B cell (primary cell): ENCODE measurements at regions not wholly inside any gene's neighbourhood (a gene's known extent, or its start where the extent isn't known, plus 50 kb on each side); places are given as distances from the start of the nearest gene placed in this dataset.

Source experiments
- ATAC-seq: fragments of 200-7000 bp; cut with Tn5 transposase; one replicate; pipeline ENCODE4 v1.10.0; 2021; ENCODE audit warnings: low read depth, mild to moderate bottlenecking, moderate number of reproducible peaks, moderate library complexity
- CTCF ChIA-PET: fragments of 350-600 bp; sonication (Branson Sonifier 250); formaldehyde crosslinking; loops from one replicate; lab custom pipeline; 2021; ENCODE audit warnings: antibody characterized with exemption, inconsistent platforms; lab: Charles Lee
- POLR2A ChIA-PET: fragments of 350-600 bp; sonication (Branson Sonifier 250); formaldehyde crosslinking; loops from one replicate; lab custom pipeline; 2021; ENCODE audit warnings: antibody characterized with exemption; lab: Charles Lee
- DNase-seq: peaks from one replicate; pipeline ENCODE4 v3.0.0; 2013
- H2AFZ ChIP-seq: 2 replicates; pipeline ENCODE4 v1.6.1; 2012; ENCODE audit warnings: mild to moderate bottlenecking, low read depth, low read length; ENCODE audit not compliant: insufficient read depth, poor library complexity, severe bottlenecking
- H3K27ac ChIP-seq, 2 donors: 1 replicate in 1 of 2; 2 replicates in 1 of 2; pipeline ENCODE4 v1.5.1; 2012 to 2013; ENCODE audit warnings: low read length in 2 of 2, mild to moderate bottlenecking in 2 of 2, moderate library complexity in 1 of 2
- H3K27me3 ChIP-seq, 4 experiments: fragments of 200-600 bp in 1 of 4; sonication (generic) in 1 of 4; replicated peaks in 1 of 4; 1 replicate in 2 of 4; 2 replicates in 2 of 4; pipeline versions ENCODE4 v1.6.1 to v1.7.0; 2013 to 2016; ENCODE audit warnings: low read length in 3 of 4, mild to moderate bottlenecking in 2 of 4, mixed read lengths in 1 of 4, moderate library complexity in 1 of 4; ENCODE audit not compliant: insufficient read depth in 4 of 4, control insufficient read depth in 3 of 4; ENCODE audit errors: control extremely low read depth in 1 of 4
- H3K36me3 ChIP-seq, 2 experiments: replicated peaks in 1 of 2; 1 replicate in 1 of 2; 2 replicates in 1 of 2; pipeline versions ENCODE4 v1.6.1 to v1.7.1; 2013; ENCODE audit warnings: low read length in 1 of 2; ENCODE audit not compliant: insufficient read depth in 2 of 2, control insufficient read depth in 1 of 2; ENCODE audit errors: control extremely low read depth in 1 of 2, extremely low read depth in 1 of 2
- H3K4me1 ChIP-seq, 2 donors: fragments of 200-600 bp in 1 of 2; sonication (generic) in 1 of 2; 1 replicate in 1 of 2; 2 replicates in 1 of 2; pipeline versions ENCODE4 v1.5.1 to v1.6.1; 2013 to 2017; ENCODE audit warnings: low read length in 2 of 2; ENCODE audit not compliant: control insufficient read depth in 2 of 2, insufficient read depth in 2 of 2
- H3K4me2 ChIP-seq: replicated peaks from 2 replicates; pipeline ENCODE3; 2012; ENCODE audit warnings: mild to moderate bottlenecking, low read depth, low read length; ENCODE audit not compliant: poor library complexity, severe bottlenecking
- H3K4me3 ChIP-seq, 5 experiments: fragments of 200-600 bp in 1 of 5; sonication (generic) in 1 of 5; 1 replicate in 3 of 5; 2 replicates in 2 of 5; pipeline versions ENCODE4 v1.5.1 to v1.7.0; 2011 to 2016; ENCODE audit warnings: low read length in 4 of 5, mild to moderate bottlenecking in 4 of 5, low read depth in 2 of 5, control low read depth in 1 of 5, moderate library complexity in 1 of 5; ENCODE audit not compliant: insufficient read depth in 1 of 5; ENCODE audit errors: control extremely low read depth in 1 of 5, extremely low read depth in 1 of 5
- H3K79me2 ChIP-seq: fragments of 200-600 bp; sonication (generic); one replicate; pipeline ENCODE4 v1.6.0; 2016; ENCODE audit warnings: low read length; ENCODE audit not compliant: control insufficient read depth, insufficient read depth
- H3K9ac ChIP-seq: fragments of 200-600 bp; sonication (generic); 2 replicates; pipeline ENCODE4 v1.6.1; 2017; ENCODE audit warnings: mild to moderate bottlenecking, low read length, moderate library complexity
- H3K9me3 ChIP-seq, 3 donors: one replicate each; pipeline versions ENCODE4 v1.6.1 to v1.7.1; 2013; ENCODE audit warnings: low read length in 2 of 3; ENCODE audit not compliant: control insufficient read depth in 2 of 3, insufficient read depth in 1 of 3; ENCODE audit errors: control extremely low read depth in 1 of 3
- H4K20me1 ChIP-seq: 2 replicates; pipeline ENCODE4 v1.6.0; 2012; ENCODE audit warnings: mild to moderate bottlenecking, low read length; ENCODE audit not compliant: insufficient read depth, control insufficient read depth, poor library complexity, severe bottlenecking
- H3K27ac Mint-ChIP-seq: one replicate; pipeline ENCODE4 v1.8.0; 2021; ENCODE audit warnings: mixed read lengths
- H3K27me3 Mint-ChIP-seq: one replicate; pipeline ENCODE4 v1.8.0; 2021; ENCODE audit warnings: mixed read lengths
- H3K4me1 Mint-ChIP-seq: one replicate; pipeline ENCODE4 v1.8.0; 2021; ENCODE audit warnings: mixed read lengths
- H3K4me3 Mint-ChIP-seq: one replicate; pipeline ENCODE4 v1.8.0; 2021; ENCODE audit warnings: mixed read lengths
- H3K9me3 Mint-ChIP-seq: one replicate; pipeline ENCODE4 v1.8.0; 2022; ENCODE audit warnings: mixed read lengths; ENCODE audit not compliant: insufficient read depth
- CTCF ChIP-seq: fragments of 200-600 bp; IDR thresholded peaks from one replicate; pipeline ENCODE4 v1.8.0; 2022; ENCODE audit warnings: antibody characterized with exemption, mild to moderate bottlenecking
- EZH2 ChIP-seq: IDR thresholded peaks from 2 replicates; pipeline ENCODE4 v1.6.1; 2012; ENCODE audit warnings: borderline replicate concordance, low read depth, mild to moderate bottlenecking, moderate library complexity, low read length; ENCODE audit not compliant: insufficient read depth, poor library complexity, severe bottlenecking
- WGBS: methylation state at CpG from one replicate; pipeline ENCODE4 v1.1.5; 2013; ENCODE audit warnings: missing lambda C conversion rate; ENCODE audit not compliant: insufficient coverage; 5-methylcytosine and 5-hydroxymethylcytosine counted together
- intact Hi-C: fragments of 100-400 bp; cut with micrococcal nuclease; formaldehyde crosslinking; loops from one replicate; pipeline ENCODE4 v1.10.0; 2022

DNA sequence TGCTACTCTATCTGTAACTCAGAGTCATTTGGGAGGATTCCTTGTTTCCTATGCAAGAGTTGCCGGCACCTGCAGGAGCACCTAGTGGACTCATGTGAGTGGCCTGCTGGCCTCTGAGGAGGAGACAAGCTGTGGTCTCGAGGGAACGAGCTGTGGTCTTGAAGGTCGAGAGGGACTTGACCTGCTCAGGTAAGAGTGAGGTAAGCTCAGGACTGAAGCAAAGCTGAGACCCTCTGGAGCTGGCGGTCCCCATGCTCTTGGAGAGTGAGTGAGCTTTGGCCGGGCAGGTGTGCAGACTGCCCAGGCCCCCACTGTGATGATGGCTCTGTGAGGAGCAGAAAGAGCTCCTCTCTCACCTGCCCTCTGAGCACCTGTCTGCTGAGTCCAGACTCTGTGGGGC is 214.3 kb downstream of the MYLK4 start:
- Histone ChIP-seq H3K9ac (no peak overlapping the region), H3K36me3 (no peaks in the 10 kb centered on the region), H3K27me3 (peaks cover 0 to 14% (median 5%) of the 10 kb centered on the region in 4 experiments), H4K20me1 (no peaks in the 10 kb centered on the region), H3K4me3 (no peak overlapping the region), H3K4me2 (no peak overlapping the region), H2AFZ (no peak overlapping the region), H3K79me2 (no peaks in the 10 kb centered on the region), H3K27ac (no peak overlapping the region), H3K4me1 (no peaks in the 10 kb centered on the region), H3K9me3 (no peaks in the 10 kb centered on the region)
- Mint-ChIP-seq H3K9me3 (peaks cover 3% of the 10 kb centered on the region), H3K4me3 (no peak overlapping the region), H3K27ac (no peak overlapping the region), H3K27me3 (peaks cover 45% of the 10 kb centered on the region), H3K4me1 (no peaks in the 10 kb centered on the region)
- 83% methylated on average over 6 of the region's 6 CpGs for WGBS
- intact Hi-C loops: no loop called here
- ChIA-PET CTCF (no interaction called here), POLR2A (no interaction called here)
- DNase-seq: no peak
- ATAC-seq: no peak
- TF ChIP-seq CTCF: no peak
- TF ChIP-seq EZH2: no peak

GRCh38 chr6:2535506-2535905 is 215.2 kb downstream of the MYLK4 start:
- DNase-seq: no peak
- Histone ChIP-seq H3K9me3 (peaks cover 0 to 3% (median 0%) of the 10 kb centered on the region in 3 donors), H3K4me3 (no peak overlapping the region), H2AFZ (no peak overlapping the region), H4K20me1 (no peaks in the 10 kb centered on the region), H3K4me1 (no peaks in the 10 kb centered on the region), H3K4me2 (no peak overlapping the region), H3K79me2 (no peaks in the 10 kb centered on the region), H3K9ac (no peak overlapping the region), H3K36me3 (no peaks in the 10 kb centered on the region), H3K27me3 (peaks cover 0 to 9% (median 5%) of the 10 kb centered on the region in 4 experiments), H3K27ac (no peak overlapping the region)
- ChIA-PET CTCF (no interaction called here), POLR2A (no interaction called here)
- H3K4me3 Mint-ChIP-seq: no peak overlapping the region
- no peak overlapping the region for H3K27ac Mint-ChIP-seq
- H3K4me1 Mint-ChIP-seq: no peaks in the 10 kb centered on the region
- 100% methylated on average over 1 of the region's 8 CpGs for WGBS
- peaks cover 46% of the 10 kb centered on the region for H3K27me3 Mint-ChIP-seq
- peaks cover 3% of the 10 kb centered on the region for H3K9me3 Mint-ChIP-seq
- intact Hi-C loops: no loop called here
- no peak for ATAC-seq
- TF ChIP-seq EZH2 (no peak), CTCF (no peak)
